HepG2 (cell line): ENCODE measurements at regions not wholly inside any gene's neighbourhood (a gene's known extent, or its start where the extent isn't known, plus 50 kb on each side); places are given as distances from the start of the nearest gene placed in this dataset.

Experiments used
- SP4 ChIP-seq: sonication (generic); formaldehyde crosslinking; IDR thresholded peaks from 2 replicates; pipeline ENCODE4 v1.8.1; 2023; ENCODE audit warnings: mild to moderate bottlenecking, missing genetic modification reagents
- ZNF451 ChIP-seq: sonication (generic); formaldehyde crosslinking; IDR thresholded peaks from 2 replicates; pipeline ENCODE4 v1.5.0; 2020; ENCODE audit warnings: mild to moderate bottlenecking, missing genetic modification reagents
- ZNF850 ChIP-seq: sonication (generic); formaldehyde crosslinking; conservative IDR thresholded peaks from 2 replicates; pipeline ENCODE4 v1.9.0; 2021; ENCODE audit warnings: mild to moderate bottlenecking, missing genetic modification reagents
- TF ChIP-seq, protein P1 (sequence below): sonication (generic); formaldehyde crosslinking; IDR thresholded peaks from 2 replicates; pipeline ENCODE4 v1.4.0; 2020; ENCODE audit warnings: mild to moderate bottlenecking, missing genetic modification reagents, borderline replicate concordance

GRCh38 chr6:126261792-126262421, 78.0 kb upstream of the CENPW start:
- TF ChIP-seq ZNF451 (no peak), SP4 (CRISPR knock-in tag) (no peak), ZNF850 (CRISPR knock-in tag) (no peak)
- TF ChIP-seq, protein P1, sequence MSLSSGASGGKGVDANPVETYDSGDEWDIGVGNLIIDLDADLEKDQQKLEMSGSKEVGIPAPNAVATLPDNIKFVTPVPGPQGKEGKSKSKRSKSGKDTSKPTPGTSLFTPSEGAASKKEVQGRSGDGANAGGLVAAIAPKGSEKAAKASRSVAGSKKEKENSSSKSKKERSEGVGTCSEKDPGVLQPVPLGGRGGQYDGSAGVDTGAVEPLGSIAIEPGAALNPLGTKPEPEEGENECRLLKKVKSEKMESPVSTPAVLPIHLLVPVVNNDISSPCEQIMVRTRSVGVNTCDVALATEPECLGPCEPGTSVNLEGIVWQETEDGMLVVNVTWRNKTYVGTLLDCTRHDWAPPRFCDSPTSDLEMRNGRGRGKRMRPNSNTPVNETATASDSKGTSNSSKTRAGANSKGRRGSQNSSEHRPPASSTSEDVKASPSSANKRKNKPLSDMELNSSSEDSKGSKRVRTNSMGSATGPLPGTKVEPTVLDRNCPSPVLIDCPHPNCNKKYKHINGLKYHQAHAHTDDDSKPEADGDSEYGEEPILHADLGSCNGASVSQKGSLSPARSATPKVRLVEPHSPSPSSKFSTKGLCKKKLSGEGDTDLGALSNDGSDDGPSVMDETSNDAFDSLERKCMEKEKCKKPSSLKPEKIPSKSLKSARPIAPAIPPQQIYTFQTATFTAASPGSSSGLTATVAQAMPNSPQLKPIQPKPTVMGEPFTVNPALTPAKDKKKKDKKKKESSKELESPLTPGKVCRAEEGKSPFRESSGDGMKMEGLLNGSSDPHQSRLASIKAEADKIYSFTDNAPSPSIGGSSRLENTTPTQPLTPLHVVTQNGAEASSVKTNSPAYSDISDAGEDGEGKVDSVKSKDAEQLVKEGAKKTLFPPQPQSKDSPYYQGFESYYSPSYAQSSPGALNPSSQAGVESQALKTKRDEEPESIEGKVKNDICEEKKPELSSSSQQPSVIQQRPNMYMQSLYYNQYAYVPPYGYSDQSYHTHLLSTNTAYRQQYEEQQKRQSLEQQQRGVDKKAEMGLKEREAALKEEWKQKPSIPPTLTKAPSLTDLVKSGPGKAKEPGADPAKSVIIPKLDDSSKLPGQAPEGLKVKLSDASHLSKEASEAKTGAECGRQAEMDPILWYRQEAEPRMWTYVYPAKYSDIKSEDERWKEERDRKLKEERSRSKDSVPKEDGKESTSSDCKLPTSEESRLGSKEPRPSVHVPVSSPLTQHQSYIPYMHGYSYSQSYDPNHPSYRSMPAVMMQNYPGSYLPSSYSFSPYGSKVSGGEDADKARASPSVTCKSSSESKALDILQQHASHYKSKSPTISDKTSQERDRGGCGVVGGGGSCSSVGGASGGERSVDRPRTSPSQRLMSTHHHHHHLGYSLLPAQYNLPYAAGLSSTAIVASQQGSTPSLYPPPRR (CRISPR knock-in tag), result no peak
